ENCODE measurements at regions not wholly inside any gene's neighbourhood (a gene's known extent, or its start where the extent isn't known, plus 50 kb on each side); places are given as distances from the start of the nearest gene placed in this dataset.

- TF ChIP-seq GATA3 (IDR thresholded peaks at IDR 0.05; ENCODE audit: low read depth, low read length), result no peak
- no peak for TF ChIP-seq GATA2 (IDR thresholded peaks at IDR 0.05; ENCODE audit: low read depth, low read length)
Observed at GRCh38 chr15:47366884-47367283, 350.4 kb upstream of the SEMA6D start.
